Osteocyte (in vitro differentiated cells): ENCODE measurements at regions not wholly inside any gene's neighbourhood (a gene's known extent, or its start where the extent isn't known, plus 50 kb on each side); places are given as distances from the start of the nearest gene placed in this dataset.

Experiments used
- DNase-seq: peaks from one replicate; pipeline ENCODE4 v3.0.0; 2021; ENCODE audit warnings: mixed read lengths; ENCODE audit not compliant: unreplicated experiment; ENCODE audit errors: extremely low spot score
- H3K27ac Mint-ChIP-seq: one replicate; pipeline ENCODE4 v1.8.0; 2021; ENCODE audit warnings: mild to moderate bottlenecking, mixed read lengths; ENCODE audit not compliant: unreplicated experiment
- H3K27me3 Mint-ChIP-seq: one replicate; pipeline ENCODE4 v1.8.0; 2021; ENCODE audit warnings: mixed read lengths; ENCODE audit not compliant: unreplicated experiment
- H3K36me3 Mint-ChIP-seq: one replicate; pipeline ENCODE4 v1.8.0; 2021; ENCODE audit warnings: mixed read lengths; ENCODE audit not compliant: unreplicated experiment
- H3K4me1 Mint-ChIP-seq: one replicate; pipeline ENCODE4 v1.8.0; 2021; ENCODE audit warnings: mixed read lengths; ENCODE audit not compliant: unreplicated experiment
- H3K4me3 Mint-ChIP-seq: one replicate; pipeline ENCODE4 v1.8.0; 2021; ENCODE audit warnings: mild to moderate bottlenecking, moderate library complexity, mixed read lengths; ENCODE audit not compliant: unreplicated experiment
- H3K9me3 Mint-ChIP-seq: one replicate; pipeline ENCODE4 v1.8.0; 2021; ENCODE audit warnings: mixed read lengths; ENCODE audit not compliant: unreplicated experiment
- TF ChIP-seq, protein P1 (sequence below): fragments of 200-600 bp; sonication (generic); IDR thresholded peaks from 2 replicates; pipeline ENCODE4 v1.5.0; 2021; ENCODE audit warnings: antibody characterized with exemption, mild to moderate bottlenecking, moderate library complexity

GRCh38 chr13:77377016-77377415, 50.1 kb upstream of the MYCBP2 start:
- TF ChIP-seq, protein P1, sequence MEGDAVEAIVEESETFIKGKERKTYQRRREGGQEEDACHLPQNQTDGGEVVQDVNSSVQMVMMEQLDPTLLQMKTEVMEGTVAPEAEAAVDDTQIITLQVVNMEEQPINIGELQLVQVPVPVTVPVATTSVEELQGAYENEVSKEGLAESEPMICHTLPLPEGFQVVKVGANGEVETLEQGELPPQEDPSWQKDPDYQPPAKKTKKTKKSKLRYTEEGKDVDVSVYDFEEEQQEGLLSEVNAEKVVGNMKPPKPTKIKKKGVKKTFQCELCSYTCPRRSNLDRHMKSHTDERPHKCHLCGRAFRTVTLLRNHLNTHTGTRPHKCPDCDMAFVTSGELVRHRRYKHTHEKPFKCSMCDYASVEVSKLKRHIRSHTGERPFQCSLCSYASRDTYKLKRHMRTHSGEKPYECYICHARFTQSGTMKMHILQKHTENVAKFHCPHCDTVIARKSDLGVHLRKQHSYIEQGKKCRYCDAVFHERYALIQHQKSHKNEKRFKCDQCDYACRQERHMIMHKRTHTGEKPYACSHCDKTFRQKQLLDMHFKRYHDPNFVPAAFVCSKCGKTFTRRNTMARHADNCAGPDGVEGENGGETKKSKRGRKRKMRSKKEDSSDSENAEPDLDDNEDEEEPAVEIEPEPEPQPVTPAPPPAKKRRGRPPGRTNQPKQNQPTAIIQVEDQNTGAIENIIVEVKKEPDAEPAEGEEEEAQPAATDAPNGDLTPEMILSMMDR: no peak
- Mint-ChIP-seq H3K4me1 (no peaks in the 10 kb centered on the region), H3K27ac (no peak overlapping the region), H3K9me3 (no peaks in the 10 kb centered on the region), H3K36me3 (no peaks in the 10 kb centered on the region), H3K4me3 (no peak overlapping the region), H3K27me3 (no peaks in the 10 kb centered on the region)
- no peak for DNase-seq
